Transverse colon (tissue), 4 donors: ENCODE measurements at regions not wholly inside any gene's neighbourhood (a gene's known extent, or its start where the extent isn't known, plus 50 kb on each side); places are given as distances from the start of the nearest gene placed in this dataset.
A peak's percentile ranks its signal among the peaks of the same experiment; 100 is the strongest.

Experiments used
- DNase-seq: peaks from one replicate; pipeline ENCODE4 v3.0.0-alpha.2; 2019
- H3K27ac ChIP-seq, 4 donors: fragments of 200-600 bp; sonication (generic); 2 replicates each; pipeline ENCODE4 v1.5.1; 2016 to 2018; ENCODE audit warnings: inconsistent platforms in 4 of 4
- H3K27me3 ChIP-seq: fragments of 200-600 bp; sonication (generic); 2 replicates; pipeline ENCODE4 v1.5.1; 2017; ENCODE audit warnings: inconsistent platforms
- H3K36me3 ChIP-seq, 4 donors: fragments of 200-600 bp; sonication (generic); 2 replicates each; pipeline ENCODE4 v1.5.1; 2017 to 2019; ENCODE audit warnings: inconsistent platforms in 4 of 4
- H3K4me1 ChIP-seq, 4 donors: fragments of 200-600 bp; sonication (generic); 2 replicates each; pipeline ENCODE4 v1.5.1; 2017 to 2020; ENCODE audit warnings: inconsistent platforms in 4 of 4
- H3K4me3 ChIP-seq, 4 donors: fragments of 200-600 bp; sonication (generic); 1 replicate in 1 of 4; 2 replicates in 3 of 4; pipeline versions ENCODE4 v1.5.1 to v1.6.1; 2017 to 2019; ENCODE audit warnings: inconsistent platforms in 4 of 4
- H3K9me3 ChIP-seq, 2 donors: fragments of 200-600 bp; sonication (generic); 2 replicates each; pipeline ENCODE4 v1.5.1; 2017 to 2019; ENCODE audit warnings: inconsistent platforms in 2 of 2
- CTCF ChIP-seq, 5 experiments: fragments of 200-600 bp in 3 of 5; fragments of 450-650 bp in 2 of 5; sonication (generic) in 3 of 5; IDR thresholded peaks; 1 replicate in 2 of 5; 2 replicates in 3 of 5; pipeline ENCODE4 v1.5.1; 2016 to 2017; ENCODE audit warnings: antibody characterized with exemption in 5 of 5, inconsistent platforms in 3 of 5, mild to moderate bottlenecking in 2 of 5, moderate library complexity in 1 of 5
- EP300 ChIP-seq: sonication (generic); formaldehyde crosslinking; IDR thresholded peaks from one replicate; pipeline ENCODE4 v1.6.1; 2017; ENCODE audit warnings: antibody characterized with exemption, low read depth
- POLR2A ChIP-seq: fragments of 450-650 bp; IDR thresholded peaks from one replicate; pipeline ENCODE4 v1.6.1; 2016; ENCODE audit warnings: antibody characterized with exemption, mild to moderate bottlenecking, moderate library complexity
- POLR2AphosphoS5 ChIP-seq, 3 donors: sonication (generic); formaldehyde crosslinking; IDR thresholded peaks; one replicate each; pipeline ENCODE4 v1.6.1; 2016; ENCODE audit warnings: antibody characterized with exemption in 3 of 3
- WGBS, 2 donors: methylation state at CpG; one replicate each; pipeline ENCODE4 v1.1.5; 2018; ENCODE audit warnings: low coverage in 1 of 2; 5-methylcytosine and 5-hydroxymethylcytosine counted together
- in situ Hi-C, 4 donors: fragments of 200-750 bp; cut with MboI; loops; one replicate each; pipeline versions ENCODE4 v1.15.0 to v1.15.1; 2017; ENCODE audit warnings: low sequenced_read_pairs in 3 of 4, low pct_ligation_motif_present in 1 of 4, low pct_unique_long_range_greater_than_20kb in 1 of 4
- intact Hi-C: fragments of 100-400 bp; cut with DNase I; formaldehyde crosslinking; loops from one replicate; pipeline ENCODE4 v1.15.1; 2023; ENCODE audit warnings: low total_unique reads

- H3K4me3 ChIP-seq, result no peak overlapping the region
- H3K27ac ChIP-seq, result no peak overlapping the region
- WGBS, 2 donors, result 88% methylated on average over 3 of the region's 3 CpGs; no CpG with 5 or more reads in 1 of the 2 donors
- TF ChIP-seq POLR2A, result no peak
- no peak for TF ChIP-seq POLR2AphosphoS5 (IDR thresholded peaks at IDR 0.05)
- TF ChIP-seq CTCF (IDR thresholded peaks at IDR 0.05), result no peak
- TF ChIP-seq EP300, result no peak
- intact Hi-C loops (no loop called here), in situ Hi-C loops (no loop called here)
- H3K9me3 ChIP-seq, result no peaks in the 10 kb centered on the region
- DNase-seq, result no peak
- H3K27me3 ChIP-seq, result no peaks in the 10 kb centered on the region
- H3K36me3 ChIP-seq, result no peaks in the 10 kb centered on the region
- peaks cover 0 to 19% (median 16%) of the 10 kb centered on the region in 4 donors for H3K4me1 ChIP-seq
Observed at GRCh38 chr16:72271699-72272240, 99.8 kb upstream of the PMFBP1 start.

GRCh38 chr16:72270531-72270930 lies 98.6 kb upstream of the PMFBP1 start:
- H3K27me3 ChIP-seq, result no peaks in the 10 kb centered on the region
- peaks cover 0 to 19% (median 16%) of the 10 kb centered on the region in 4 donors for H3K4me1 ChIP-seq
- H3K4me3 ChIP-seq, result no peak overlapping the region
- in situ Hi-C loops (no loop called here), intact Hi-C loops (no loop called here)
- DNase-seq, result peak; percentile 45
- 13% methylated on average over 1 of the region's 1 CpG; no CpG with 5 or more reads in 1 of the 2 donors for WGBS, 2 donors
- TF ChIP-seq POLR2A (no peak), EP300 (no peak), CTCF (IDR thresholded peaks at IDR 0.05) (no peak), POLR2AphosphoS5 (IDR thresholded peaks at IDR 0.05) (no peak)
- no peaks in the 10 kb centered on the region for H3K9me3 ChIP-seq
- H3K27ac ChIP-seq, result peak overlapping the region; percentile 14 to 64 (median 44)
- no peaks in the 10 kb centered on the region for H3K36me3 ChIP-seq

- no peaks in the 10 kb centered on the region for H3K27me3 ChIP-seq
- TF ChIP-seq POLR2AphosphoS5 (IDR thresholded peaks at IDR 0.05), result no peak
- TF ChIP-seq CTCF (IDR thresholded peaks at IDR 0.05), result no peak
- no peak overlapping the region for H3K27ac ChIP-seq
- H3K4me1 ChIP-seq, result peaks cover 0 to 19% (median 16%) of the 10 kb centered on the region in 4 donors
- no peak overlapping the region for H3K4me3 ChIP-seq
- in situ Hi-C loops (no loop called here), intact Hi-C loops (no loop called here)
- no peak for DNase-seq
- H3K9me3 ChIP-seq, result no peaks in the 10 kb centered on the region
- 95 to 100% methylated on average over 4 to 6 of the region's 6 CpGs for WGBS, 2 donors
- no peaks in the 10 kb centered on the region for H3K36me3 ChIP-seq
Observed at GRCh38 chr16:72266836-72267235, 94.9 kb upstream of the PMFBP1 start.

- Histone ChIP-seq H3K27ac (no peak overlapping the region), H3K27me3 (no peaks in the 10 kb centered on the region), H3K9me3 (no peaks in the 10 kb centered on the region), H3K4me1 (peaks cover 0 to 6% (median 2%) of the 10 kb centered on the region in 4 donors), H3K4me3 (no peak overlapping the region), H3K36me3 (no peaks in the 10 kb centered on the region)
- intact Hi-C loops, result no loop called here
- DNase-seq, result no peak
- WGBS, 2 donors, result 43 to 63% methylated on average over 2 of the region's 2 CpGs
- in situ Hi-C loops, result no loop called here
- TF ChIP-seq CTCF (IDR thresholded peaks at IDR 0.05) (no peak), POLR2AphosphoS5 (IDR thresholded peaks at IDR 0.05) (no peak), EP300 (no peak), POLR2A (no peak)
Observed at GRCh38 chr16:72264771-72265170, 92.8 kb upstream of the PMFBP1 start.
